H9 (cell line): ENCODE measurements at regions not wholly inside any gene's neighbourhood (a gene's known extent, or its start where the extent isn't known, plus 50 kb on each side); places are given as distances from the start of the nearest gene placed in this dataset.

ENCODE experiments used
- DNase-seq: peaks from one replicate; pipeline ENCODE4 v3.0.0-alpha.2; 2017
- H2AFZ ChIP-seq: one replicate; pipeline ENCODE4 v1.6.1; 2013; ENCODE audit warnings: mild to moderate bottlenecking, low read length, control low read depth, moderate library complexity
- H2AK5ac ChIP-seq: 2 replicates; pipeline ENCODE4 v1.6.1; 2013; ENCODE audit warnings: low read length, control low read depth, mixed read lengths; ENCODE audit not compliant: insufficient read length
- H2BK120ac ChIP-seq: one replicate; pipeline ENCODE4 v1.6.1; 2013; ENCODE audit warnings: low read depth, mild to moderate bottlenecking, low read length, control low read depth, inconsistent platforms; ENCODE audit not compliant: poor library complexity, severe bottlenecking
- H2BK12ac ChIP-seq: 2 replicates; pipeline ENCODE4 v1.6.1; 2013; ENCODE audit warnings: low read length, control low read depth, mixed read lengths, low read depth; ENCODE audit not compliant: insufficient read length
- H2BK15ac ChIP-seq: 2 replicates; pipeline ENCODE4 v1.6.1; 2013; ENCODE audit warnings: low read depth, low read length, control low read depth
- H2BK20ac ChIP-seq: one replicate; pipeline ENCODE4 v1.6.1; 2013; ENCODE audit warnings: low read depth, mild to moderate bottlenecking, low read length, control low read depth, inconsistent platforms; ENCODE audit not compliant: poor library complexity, severe bottlenecking
- H2BK5ac ChIP-seq: 2 replicates; pipeline ENCODE4 v1.6.1; 2013; ENCODE audit warnings: low read length, control low read depth, mixed read lengths; ENCODE audit not compliant: insufficient read length
- H3K14ac ChIP-seq: 2 replicates; pipeline ENCODE4 v1.6.1; 2013; ENCODE audit warnings: low read length, control low read depth; ENCODE audit not compliant: insufficient read depth
- H3K18ac ChIP-seq: 2 replicates; pipeline ENCODE4 v1.6.1; 2013; ENCODE audit warnings: low read depth, mild to moderate bottlenecking, mixed read lengths, low read length, control low read depth; ENCODE audit not compliant: insufficient read length
- H3K23ac ChIP-seq: 2 replicates; pipeline ENCODE4 v1.6.1; 2013; ENCODE audit warnings: low read length, control low read depth, mixed read lengths, low read depth; ENCODE audit not compliant: insufficient read length
- H3K23me2 ChIP-seq: 2 replicates; pipeline ENCODE4 v1.6.1; 2013; ENCODE audit warnings: low read depth, mild to moderate bottlenecking, mixed read lengths, low read length, control low read depth; ENCODE audit not compliant: insufficient read length, poor library complexity, severe bottlenecking
- H3K27ac ChIP-seq: 2 replicates; pipeline ENCODE4 v1.5.1; 2013; ENCODE audit warnings: low read length, control low read depth, mixed read lengths, low read depth; ENCODE audit not compliant: insufficient read length
- H3K27me3 ChIP-seq: 2 replicates; pipeline ENCODE4 v1.6.1; 2013; ENCODE audit warnings: low read length, control low read depth, inconsistent platforms; ENCODE audit not compliant: insufficient read depth
- H3K4ac ChIP-seq: 2 replicates; pipeline ENCODE4 v1.6.1; 2013; ENCODE audit warnings: low read depth, mild to moderate bottlenecking, control low read depth, inconsistent platforms, low read length, moderate library complexity
- H3K4me1 ChIP-seq: 2 replicates; pipeline ENCODE4 v1.6.1; 2013; ENCODE audit warnings: low read length, control low read depth, inconsistent platforms; ENCODE audit not compliant: insufficient read depth
- H3K4me2 ChIP-seq: 2 replicates; pipeline ENCODE4 v1.6.1; 2013; ENCODE audit warnings: low read length, control low read depth, mixed read lengths; ENCODE audit not compliant: insufficient read length, insufficient read depth
- H3K56ac ChIP-seq: 2 replicates; pipeline ENCODE4 v1.6.1; 2013; ENCODE audit warnings: low read depth, mild to moderate bottlenecking, mixed read lengths, low read length, control low read depth; ENCODE audit not compliant: insufficient read length
- H3K79me1 ChIP-seq: 2 replicates; pipeline ENCODE4 v1.6.1; 2013; ENCODE audit warnings: low read depth, mild to moderate bottlenecking, moderate library complexity, low read length, control low read depth, inconsistent platforms; ENCODE audit not compliant: insufficient read depth, poor library complexity, severe bottlenecking
- H3K79me2 ChIP-seq: 2 replicates; pipeline ENCODE4 v1.6.1; 2013; ENCODE audit warnings: low read length, control low read depth, inconsistent platforms; ENCODE audit not compliant: insufficient read depth
- H3K9ac ChIP-seq: 2 replicates; pipeline ENCODE4 v1.6.1; 2013; ENCODE audit warnings: low read length, control low read depth, mixed read lengths; ENCODE audit not compliant: insufficient read length; ENCODE audit errors: extremely low read depth
- H3K9me3 ChIP-seq: one replicate; pipeline ENCODE4 v1.6.1; 2013; ENCODE audit warnings: low read depth, low read length, inconsistent platforms; ENCODE audit not compliant: control insufficient read depth
- H3T11ph ChIP-seq: one replicate; pipeline ENCODE4 v1.6.1; 2013; ENCODE audit warnings: mild to moderate bottlenecking, low read length, control low read depth, inconsistent platforms
- H4K20me1 ChIP-seq: one replicate; pipeline ENCODE4 v1.6.1; 2013; ENCODE audit not compliant: control insufficient read depth, insufficient read length, insufficient read depth
- H4K5ac ChIP-seq: 2 replicates; pipeline ENCODE4 v1.6.1; 2013; ENCODE audit warnings: low read depth, mild to moderate bottlenecking, mixed read lengths, low read length, control low read depth; ENCODE audit not compliant: insufficient read length
- H4K8ac ChIP-seq: replicated peaks from 2 replicates; pipeline ENCODE4 v1.6.1; 2013; ENCODE audit warnings: low read length, control low read depth, mixed read lengths, low read depth; ENCODE audit not compliant: insufficient read length
- H4K91ac ChIP-seq: 2 replicates; pipeline ENCODE4 v1.6.1; 2013; ENCODE audit warnings: low read depth, mild to moderate bottlenecking, moderate library complexity, mixed read lengths, low read length, control low read depth; ENCODE audit not compliant: insufficient read length
- H3K27ac Mint-ChIP-seq, 3 experiments: 2 replicates in 2 of 3; 3 replicates in 1 of 3; pipeline ENCODE4 v1.8.0; 2020 to 2021; ENCODE audit warnings: mixed read lengths in 3 of 3, mild to moderate bottlenecking in 1 of 3, moderate library complexity in 1 of 3
- H3K27me3 Mint-ChIP-seq: 2 replicates; pipeline ENCODE4 v1.8.0; 2021; ENCODE audit warnings: low read depth, mild to moderate bottlenecking, moderate library complexity, mixed read lengths
- H3K36me3 Mint-ChIP-seq, 3 experiments: 2 replicates in 2 of 3; 3 replicates in 1 of 3; pipeline ENCODE4 v1.8.0; 2020 to 2021; ENCODE audit warnings: low read depth in 3 of 3, mixed read lengths in 3 of 3; ENCODE audit not compliant: insufficient read depth in 1 of 3
- H3K4me1 Mint-ChIP-seq, 2 experiments: 2 replicates each; pipeline ENCODE4 v1.8.0; 2020; ENCODE audit warnings: mixed read lengths in 2 of 2
- H3K4me3 Mint-ChIP-seq, 2 experiments: 2 replicates in 1 of 2; 3 replicates in 1 of 2; pipeline ENCODE4 v1.8.0; 2020 to 2021; ENCODE audit warnings: mild to moderate bottlenecking in 2 of 2, mixed read lengths in 2 of 2, moderate library complexity in 1 of 2
- H3K9me3 Mint-ChIP-seq, 2 experiments: 2 replicates in 1 of 2; 3 replicates in 1 of 2; pipeline ENCODE4 v1.8.0; 2020; ENCODE audit warnings: mild to moderate bottlenecking in 2 of 2, mixed read lengths in 2 of 2, moderate library complexity in 1 of 2
- CTCF ChIP-seq: fragments of 200-600 bp; sonication (generic); conservative IDR thresholded peaks from 3 replicates; pipeline ENCODE4 v1.8.0; 2021; ENCODE audit warnings: antibody characterized with exemption, mild to moderate bottlenecking
- WGBS: extraction: QIAGEN DNeasy Blood & Tissue Kit; methylation state at CpG from one replicate; pipeline ENCODE4 v1.1.7; 2013; ENCODE audit warnings: missing lambda C conversion rate, low lambda C conversion rate, mixed read lengths; ENCODE audit not compliant: insufficient read length; ENCODE audit errors: extremely low coverage; 5-methylcytosine and 5-hydroxymethylcytosine counted together

- Histone ChIP-seq H3K4me1 (no peaks in the 10 kb centered on the region), H4K5ac (no peak overlapping the region), H3K27ac (no peak overlapping the region), H3K9ac (no peak overlapping the region), H2BK12ac (no peak overlapping the region), H3K79me1 (no peaks in the 10 kb centered on the region), H2AK5ac (no peak overlapping the region), H3K18ac (no peak overlapping the region), H3K4ac (no peak overlapping the region), H3K56ac (no peak overlapping the region), H2BK5ac (no peak overlapping the region), H3K23ac (no peak overlapping the region), H3K14ac (no peak overlapping the region), H3K23me2 (no peaks in the 10 kb centered on the region), H4K91ac (no peak overlapping the region), H2AFZ (no peak overlapping the region), H3K27me3 (no peaks in the 10 kb centered on the region), H2BK15ac (no peak overlapping the region), H2BK20ac (no peak overlapping the region), H3K9me3 (peaks cover 7% of the 10 kb centered on the region), H4K20me1 (no peaks in the 10 kb centered on the region), H3K4me2 (no peak overlapping the region), H3T11ph (no peak overlapping the region), H4K8ac (no peak overlapping the region), H3K79me2 (no peaks in the 10 kb centered on the region), H2BK120ac (no peak overlapping the region)
- Mint-ChIP-seq H3K4me1 (no peaks in the 10 kb centered on the region), H3K27ac (no peak overlapping the region), H3K4me3 (no peak overlapping the region), H3K9me3 (peaks cover 14 to 82% of the 10 kb centered on the region in 2 experiments), H3K27me3 (peaks cover under 1% of the 10 kb centered on the region; the same call in 1 of the 2 replicates), H3K36me3 (peaks cover 5 to 7% (median 6%) of the 10 kb centered on the region in 3 experiments; a peak in 6 of 7 replicates)
- WGBS: no CpG with 5 or more reads among the region's 5 CpGs
- no peak for TF ChIP-seq CTCF
- no peak for DNase-seq
Observed at GRCh38 chr9:32723789-32724325, 59.5 kb upstream of the TMEM215 start.
